Right ventricle myocardium inferior (tissue), 1 donor: ENCODE measurements at regions not wholly inside any gene's neighbourhood (a gene's known extent, or its start where the extent isn't known, plus 50 kb on each side); places are given as distances from the start of the nearest gene placed in this dataset.
A peak's percentile ranks its signal among the peaks of the same experiment; 100 is the strongest.

Experiments
- ATAC-seq: fragments of 200-7000 bp; cut with Tn5 transposase; one replicate; pipeline ENCODE4 v1.9.1; 2020; ENCODE audit warnings: mild to moderate bottlenecking, moderate library complexity
- DNase-seq: peaks from one replicate; pipeline ENCODE4 v3.0.0; 2021; ENCODE audit errors: missing footprints
- intact Hi-C: fragments of 100-400 bp; cut with DNase I; formaldehyde crosslinking; loops from one replicate; pipeline ENCODE4 v1.11.0; 2022
- donor health status: DM: no; HTN: yes; CAD: no; lungs with severe emphysema.

- no peak for DNase-seq
- intact Hi-C loops = no loop called here
- ATAC-seq = no peak
Measured at GRCh38 chr3:184471439-184471838, 90.1 kb upstream of the EPHB3 start.

GRCh38 chr3:184472723-184473428, 88.7 kb upstream of the EPHB3 start:
- DNase-seq (no peak), ATAC-seq (peak; percentile 44)
- intact Hi-C loops = no loop called here

- DNase-seq (no peak), ATAC-seq (no peak)
- intact Hi-C loops = no loop called here
Measured at GRCh38 chr3:184474897-184475296, 86.7 kb upstream of the EPHB3 start.

GRCh38 chr3:184477940-184478339, 83.6 kb upstream of the EPHB3 start:
- no peak for ATAC-seq
- no peak for DNase-seq
- intact Hi-C loops = no loop called here

GRCh38 chr3:184479426-184480126, 82.0 kb upstream of the EPHB3 start:
- peak; percentile 50 for ATAC-seq
- DNase-seq = no peak
- intact Hi-C loops = no loop called here

- ATAC-seq = no peak
- no peak for DNase-seq
- intact Hi-C loops = no loop called here
Measured at GRCh38 chr3:184480831-184481230, 80.8 kb upstream of the EPHB3 start.

GRCh38 chr3:184481984-184482671, 79.5 kb upstream of the EPHB3 start:
- intact Hi-C loops = no loop called here
- ATAC-seq (no peak), DNase-seq (no peak)

- intact Hi-C loops = no loop called here
- DNase-seq = no peak
- no peak for ATAC-seq
Measured at GRCh38 chr3:184485241-184485640, 76.3 kb upstream of the EPHB3 start.

GRCh38 chr3:184485906-184486305, 75.7 kb upstream of the EPHB3 start:
- no peak for ATAC-seq
- intact Hi-C loops = no loop called here
- no peak for DNase-seq

- no peak for ATAC-seq
- no peak for DNase-seq
- intact Hi-C loops = no loop called here
Measured at GRCh38 chr3:184486614-184487013, 75.0 kb upstream of the EPHB3 start.

GRCh38 chr3:184488577-184488976, 73.0 kb upstream of the EPHB3 start:
- intact Hi-C loops = no loop called here
- DNase-seq = peak; percentile 58
- ATAC-seq = no peak

- intact Hi-C loops = no loop called here
- DNase-seq = no peak
- ATAC-seq = no peak
Measured at GRCh38 chr3:184489268-184489841, 72.2 kb upstream of the EPHB3 start.

- DNase-seq (peak; percentile 44), ATAC-seq (no peak)
- intact Hi-C loops = no loop called here
Measured at GRCh38 chr3:184491011-184491576, 70.5 kb upstream of the EPHB3 start.

GRCh38 chr3:184491867-184492615, 69.5 kb upstream of the EPHB3 start:
- intact Hi-C loops = no loop called here
- peak; percentile 69 for ATAC-seq
- peak; percentile 79 for DNase-seq

GRCh38 chr3:184496933-184497332, 64.7 kb upstream of the EPHB3 start:
- intact Hi-C loops = no loop called here
- DNase-seq = no peak
- ATAC-seq = no peak

GRCh38 chr3:184497804-184498203, 63.8 kb upstream of the EPHB3 start:
- no peak for DNase-seq
- intact Hi-C loops = no loop called here
- no peak for ATAC-seq

- ATAC-seq = no peak
- DNase-seq = no peak
- intact Hi-C loops = no loop called here
Measured at GRCh38 chr3:184498986-184499606, 62.5 kb upstream of the EPHB3 start.

- intact Hi-C loops = no loop called here
- no peak for DNase-seq
- ATAC-seq = no peak
Measured at GRCh38 chr3:184500344-184500923, 61.2 kb upstream of the EPHB3 start.
